ENCODE measurements at regions not wholly inside any gene's neighbourhood (a gene's known extent, or its start where the extent isn't known, plus 50 kb on each side); places are given as distances from the start of the nearest gene placed in this dataset.

DNA sequence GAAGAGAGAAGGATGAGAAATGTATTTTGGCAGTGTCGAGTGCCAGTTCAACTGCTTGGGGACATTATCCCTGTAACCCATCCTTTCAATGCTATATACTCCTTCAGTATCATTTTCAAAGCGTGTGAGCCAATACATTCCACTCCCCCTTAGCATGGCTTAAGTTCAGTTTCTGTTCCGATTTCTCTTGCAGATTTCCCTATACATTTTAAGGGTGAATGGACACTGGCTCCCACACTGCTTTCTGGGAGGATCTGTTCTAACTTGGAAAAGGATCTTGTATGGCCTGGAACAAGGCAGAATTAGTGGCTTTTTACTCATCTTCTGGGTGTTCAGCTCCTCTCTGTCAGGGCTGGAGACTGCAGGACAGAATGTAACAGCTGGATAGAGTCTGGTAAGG, 333.8 kb downstream of the HAPSTR1 start:
- DNase-seq = no peak

DNA sequence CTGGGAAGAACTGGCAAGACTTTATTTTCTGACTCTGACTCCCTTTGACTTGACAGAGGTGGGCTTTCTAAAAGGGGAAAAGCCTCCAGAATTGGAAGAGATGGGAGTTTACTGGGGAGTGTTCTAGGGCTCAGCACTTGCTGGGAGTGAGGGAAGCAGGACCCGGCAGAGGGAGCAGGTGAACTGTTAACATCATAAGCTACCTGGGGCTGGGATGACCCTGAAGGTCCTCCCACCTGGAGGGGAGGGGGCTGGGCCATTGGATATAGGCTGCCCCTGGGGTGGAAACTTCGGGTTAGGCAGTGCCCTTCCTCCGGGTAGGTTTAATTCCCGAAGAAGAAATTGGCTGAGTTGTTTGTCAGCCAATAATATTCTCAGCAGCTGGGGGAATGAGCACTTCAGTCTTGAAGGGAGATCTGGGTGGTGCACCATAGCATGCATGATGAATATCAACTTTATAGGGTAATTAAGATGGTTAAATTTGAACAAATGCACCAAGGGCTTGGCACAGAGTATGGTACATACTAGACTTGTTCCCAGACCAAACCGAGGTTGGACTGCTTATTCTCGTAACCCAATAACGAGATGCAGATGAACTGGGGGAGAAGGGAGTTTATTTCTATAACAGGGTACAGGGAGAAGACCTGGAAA, 337.0 kb downstream of the HAPSTR1 start:
- no peak for DNase-seq

DNA sequence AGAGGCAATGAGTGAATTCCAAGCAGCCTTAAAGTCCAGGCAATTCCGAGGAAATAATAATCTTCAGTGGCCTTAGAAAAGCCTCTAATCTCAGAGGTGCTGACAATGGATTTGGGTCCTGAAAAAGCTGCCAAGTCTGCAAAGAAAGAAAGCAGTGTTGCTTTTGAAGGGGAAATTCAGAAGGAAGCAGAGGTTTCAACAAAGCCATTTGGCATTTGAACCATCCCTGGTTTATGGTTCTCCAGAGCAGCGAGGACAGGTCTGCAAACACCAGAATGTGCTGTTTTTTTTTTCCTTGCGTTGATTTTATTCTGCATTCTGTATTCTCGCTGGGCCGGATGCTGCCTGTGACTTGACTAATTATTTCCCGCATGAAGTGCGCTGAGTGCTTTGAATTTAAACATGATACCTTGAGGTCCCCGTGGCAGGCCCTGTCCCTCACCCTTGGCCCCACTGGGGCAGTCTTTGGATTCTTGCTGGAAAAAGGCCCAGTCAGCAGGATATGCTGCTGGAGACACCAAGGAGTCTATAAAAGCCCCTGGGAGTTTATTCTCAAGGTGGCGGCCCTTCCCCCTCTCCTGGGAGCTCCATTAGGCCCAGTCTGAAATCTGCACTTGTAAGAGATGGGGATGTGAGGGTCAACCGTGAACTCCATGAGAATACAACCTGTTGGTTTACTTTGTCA, 338.3 kb downstream of the HAPSTR1 start:
- DNase-seq = no peak

DNA sequence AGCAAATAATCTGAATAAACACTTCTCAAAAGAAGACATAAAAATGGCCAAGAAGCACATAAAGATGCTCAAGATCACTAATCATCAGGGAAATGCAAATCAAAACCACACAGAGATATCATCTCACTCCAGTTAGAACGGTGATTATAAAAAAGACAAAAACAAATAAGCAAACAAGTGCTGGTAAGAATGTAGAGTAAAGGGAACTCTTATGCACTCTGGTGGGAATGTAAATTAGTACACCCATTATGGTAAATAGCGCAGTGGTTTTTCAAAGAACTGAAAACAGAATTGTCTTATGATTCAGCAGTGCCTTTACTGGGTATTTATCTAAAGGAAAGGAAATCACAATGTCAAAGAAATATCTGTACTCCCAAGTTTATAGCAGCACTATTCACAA, 343.2 kb downstream of the HAPSTR1 start:
- no peak for DNase-seq

DNA sequence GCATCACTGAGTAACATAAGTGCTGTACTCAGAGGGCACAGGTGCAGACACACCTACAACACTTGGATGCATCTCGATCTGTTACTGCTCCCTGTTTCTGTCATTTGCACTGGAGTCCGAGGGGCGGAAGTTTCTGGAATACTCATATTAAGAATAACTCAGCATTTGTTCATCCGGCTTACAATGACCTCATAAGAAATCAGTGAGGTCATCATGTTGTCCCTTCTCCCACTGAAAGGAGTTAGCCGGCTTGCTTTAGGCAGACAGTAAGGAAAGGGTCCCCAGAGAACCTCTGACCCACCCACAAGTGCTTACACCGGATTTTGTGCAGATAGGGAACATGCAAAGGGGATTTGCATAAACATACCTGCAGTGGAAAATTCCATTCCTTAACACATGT, 344.7 kb downstream of the HAPSTR1 start:
- DNase-seq = no peak

DNA sequence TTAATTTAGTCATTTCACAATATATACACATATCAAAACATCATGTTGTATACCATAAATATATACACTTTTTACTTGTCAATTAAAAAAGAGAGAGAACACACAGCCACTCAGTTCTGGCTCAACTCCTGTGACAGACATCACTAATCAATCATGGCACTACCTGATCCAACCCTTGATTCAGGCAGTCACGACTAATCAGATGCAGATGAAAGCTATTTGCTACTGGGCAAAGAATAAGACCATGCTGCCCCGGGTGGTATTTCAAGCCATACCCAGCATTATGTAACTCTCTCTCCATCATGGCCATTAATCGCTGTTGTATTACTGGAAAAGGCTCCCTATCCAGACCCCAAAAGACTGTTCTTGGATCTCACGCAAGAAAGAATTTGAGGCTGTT, 345.7 kb downstream of the HAPSTR1 start:
- DNase-seq = no peak

DNA sequence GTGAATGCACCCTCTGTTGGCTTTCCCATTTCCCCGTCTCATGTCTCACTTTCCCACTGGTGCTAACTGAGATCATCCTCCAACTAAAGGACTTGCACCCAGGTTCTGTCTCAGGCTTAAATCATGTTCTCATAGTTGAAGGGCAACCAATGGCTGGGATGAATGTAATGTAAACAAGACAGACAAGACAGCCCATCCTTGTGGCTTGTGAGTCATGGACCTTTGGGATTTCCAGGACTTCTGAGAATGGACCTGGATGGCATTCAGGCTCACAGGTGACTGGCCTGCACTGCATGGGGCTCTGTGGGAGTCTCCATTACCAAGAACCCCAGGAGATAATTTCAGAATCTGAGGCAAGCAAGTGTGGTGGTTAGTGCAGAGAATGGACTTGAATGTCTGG, 347.5 kb downstream of the HAPSTR1 start:
- DNase-seq = no peak

DNA sequence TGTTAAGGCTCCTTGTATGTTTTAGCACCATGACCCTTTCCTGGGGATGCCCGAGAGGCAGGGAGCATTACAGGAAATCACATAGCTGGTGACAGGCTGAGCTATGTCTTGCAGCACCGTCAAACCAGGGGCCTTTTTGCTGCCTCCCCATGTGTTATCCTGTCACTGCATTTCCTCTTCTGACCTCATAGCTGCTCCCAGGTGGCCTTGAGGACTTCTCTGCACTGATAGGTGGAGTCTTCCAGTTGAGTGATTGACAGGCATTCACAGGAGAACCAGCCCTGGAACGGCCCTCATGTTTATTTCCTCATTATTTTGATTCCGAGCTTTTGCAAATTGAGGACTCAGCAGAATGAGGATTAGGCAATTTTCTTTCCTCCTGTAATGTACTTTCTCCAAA, 349.6 kb downstream of the HAPSTR1 start:
- DNase-seq = no peak

DNA sequence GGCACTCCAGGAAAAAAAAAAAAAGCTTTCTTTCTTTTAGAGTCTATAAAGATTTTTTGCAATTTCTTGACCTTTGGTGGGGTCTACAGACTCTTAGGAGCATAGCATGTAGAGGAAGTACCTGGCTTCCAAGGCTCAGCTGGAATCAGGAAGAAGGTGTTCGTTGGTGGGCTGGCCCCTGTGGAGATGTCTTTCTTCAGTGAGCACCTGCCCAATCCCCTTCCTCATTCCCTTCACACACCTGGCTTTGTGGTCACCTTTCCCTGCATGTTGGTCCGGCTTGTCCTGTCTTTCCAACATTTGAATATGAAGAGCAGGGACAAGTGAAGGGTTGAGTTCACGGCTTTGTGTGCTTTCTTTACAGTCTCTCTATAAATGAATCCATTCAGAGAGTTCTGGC, 352.4 kb downstream of the HAPSTR1 start:
- DNase-seq = no peak

DNA sequence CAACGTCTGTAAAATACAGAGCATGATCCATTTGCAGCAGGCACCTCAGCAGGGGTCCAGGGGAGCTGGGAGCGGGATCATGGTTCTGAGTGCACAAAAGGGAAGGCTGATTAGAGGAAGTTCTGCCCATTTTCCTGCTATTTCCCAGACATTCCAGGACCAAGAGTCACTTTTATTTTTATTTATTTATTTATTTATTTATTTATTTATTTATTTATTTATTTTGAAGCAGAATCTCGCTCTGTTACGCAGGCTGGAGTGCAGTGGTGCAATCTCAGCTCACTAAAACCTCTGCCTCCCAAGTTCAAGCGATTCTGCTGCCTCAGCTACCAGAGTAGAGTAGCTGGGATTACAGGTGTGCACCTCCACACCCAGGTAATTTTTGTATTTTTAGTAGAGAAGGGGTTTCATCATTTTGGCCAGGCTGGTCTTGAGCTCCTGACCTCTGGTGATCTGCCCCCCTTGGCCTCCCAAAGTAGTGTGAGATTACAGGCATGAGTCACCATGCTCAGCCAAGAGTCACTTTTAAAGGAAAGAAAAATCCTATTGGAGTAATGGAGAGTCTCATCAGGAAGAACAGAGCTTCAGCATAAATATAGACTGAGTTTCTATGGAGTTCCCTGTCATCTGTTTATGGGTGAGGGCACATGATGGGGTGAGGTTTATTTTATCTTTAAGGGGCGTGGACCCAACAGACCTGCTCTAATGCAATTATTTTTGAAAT, 355.2 kb downstream of the HAPSTR1 start:
- no peak for DNase-seq

DNA sequence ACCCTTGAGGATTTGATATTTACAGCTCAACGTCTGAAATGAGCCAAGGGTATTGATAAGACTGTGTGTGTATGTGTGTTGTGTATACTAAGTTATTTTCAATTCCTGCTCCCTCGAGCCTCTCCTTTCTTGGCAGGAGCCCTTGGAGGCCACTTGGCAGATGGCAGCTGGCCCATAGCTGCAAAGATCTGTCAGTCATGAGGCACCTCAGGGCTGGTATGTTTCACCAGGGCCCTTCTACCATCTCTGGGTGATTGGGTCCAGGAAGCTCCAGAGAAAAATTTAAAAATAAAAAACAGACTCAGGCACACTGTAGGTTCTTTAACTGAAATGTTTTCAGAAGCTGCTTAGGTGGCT, 355.7 kb downstream of the HAPSTR1 start:
- DNase-seq = peak; percentile 29

DNA sequence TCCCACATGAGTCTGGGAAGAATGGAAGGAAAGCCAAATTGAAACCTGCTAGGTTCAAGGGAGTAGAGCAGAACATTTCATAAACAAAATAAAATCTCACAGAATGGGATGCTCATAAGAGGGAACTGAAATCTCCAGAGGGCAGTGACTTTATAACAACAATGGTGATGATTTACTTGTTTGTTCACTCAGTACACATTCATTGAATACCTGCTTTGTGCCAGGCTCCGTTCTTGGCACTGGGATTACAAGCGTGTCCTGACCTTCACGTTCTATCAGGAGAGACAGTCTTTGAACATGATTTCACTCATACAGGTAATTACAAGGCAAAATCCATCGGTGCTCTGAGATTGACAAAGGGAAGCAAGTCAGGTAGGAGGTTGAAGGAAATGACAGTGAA, 356.3 kb downstream of the HAPSTR1 start:
- DNase-seq = no peak

DNA sequence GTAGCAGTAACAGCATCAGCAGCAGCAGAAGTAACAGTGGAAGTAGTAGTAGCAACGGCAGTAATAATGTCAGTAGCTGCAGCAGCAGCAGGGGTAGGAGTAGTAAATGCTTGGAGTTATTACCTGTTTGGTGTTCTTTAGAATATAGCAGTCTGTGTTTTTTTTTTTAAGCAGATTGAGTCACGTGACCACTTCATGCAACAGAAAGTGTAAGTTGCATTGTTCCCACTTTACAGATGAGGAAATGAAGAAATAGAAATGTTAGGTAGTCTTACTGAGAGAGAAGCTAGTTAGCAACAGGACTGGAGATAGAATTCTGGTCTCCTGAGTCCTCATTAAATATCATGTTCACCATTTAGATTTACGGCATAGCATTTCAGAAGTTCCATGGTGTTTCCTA, 358.2 kb downstream of the HAPSTR1 start:
- no peak for DNase-seq

DNA sequence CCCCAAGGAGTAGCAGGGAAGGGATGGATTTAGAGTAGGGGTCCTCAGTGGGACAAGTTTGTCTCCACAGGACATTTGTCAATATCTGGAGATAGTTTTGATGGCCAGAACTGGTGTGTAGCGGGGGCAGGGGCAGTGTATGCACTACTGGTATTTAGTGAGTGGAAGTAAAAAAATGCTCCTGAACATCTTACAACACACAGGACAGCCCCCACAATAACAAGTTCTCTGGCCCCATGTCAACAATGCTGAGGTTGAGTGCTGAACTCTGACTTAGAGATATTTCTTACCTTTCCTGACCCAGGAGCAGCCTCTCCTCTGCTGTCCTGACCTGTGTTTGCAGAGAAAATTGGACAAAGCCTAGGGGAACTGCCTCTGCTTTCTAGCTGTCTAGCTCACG, 365.8 kb downstream of the HAPSTR1 start:
- no peak for DNase-seq

DNA sequence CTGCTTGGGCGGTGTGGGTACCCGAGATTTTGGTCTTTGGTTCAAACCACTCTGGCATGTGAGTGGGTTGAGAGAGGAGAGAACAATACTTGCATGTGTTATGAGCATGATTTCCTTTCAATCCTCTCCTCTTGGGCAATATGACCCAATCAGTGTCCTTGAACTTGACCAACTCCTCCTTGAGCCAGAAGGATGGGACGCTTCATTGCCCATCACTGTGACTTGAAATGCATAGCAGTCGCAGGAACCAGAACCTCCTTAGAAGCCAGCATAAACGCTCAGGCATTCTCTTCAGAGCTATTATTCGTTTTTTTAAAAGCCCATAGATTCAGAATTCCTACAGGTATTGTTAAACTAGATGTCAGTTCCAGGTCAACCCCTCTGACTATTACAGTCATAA, 367.4 kb downstream of the HAPSTR1 start:
- peak; percentile 72 for DNase-seq

DNA sequence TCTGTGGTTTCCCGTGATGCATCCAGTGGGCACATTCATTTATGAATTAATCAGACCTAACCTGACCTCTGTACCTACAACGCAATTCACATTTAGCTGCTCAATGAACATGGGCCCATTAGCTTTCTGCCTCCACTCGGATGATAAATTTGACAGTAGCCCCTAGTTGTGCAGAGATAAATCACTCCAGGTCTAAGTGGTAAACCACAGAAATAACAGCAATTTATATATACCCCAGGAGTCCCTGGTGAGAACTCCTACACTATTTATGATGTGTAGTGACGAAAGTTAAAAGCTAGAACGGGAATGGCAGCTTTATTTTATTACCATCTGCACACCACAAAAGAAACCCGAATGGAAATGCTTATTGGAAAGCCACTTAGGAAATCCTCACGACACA, 371.5 kb downstream of the HAPSTR1 start:
- no peak for DNase-seq

DNA sequence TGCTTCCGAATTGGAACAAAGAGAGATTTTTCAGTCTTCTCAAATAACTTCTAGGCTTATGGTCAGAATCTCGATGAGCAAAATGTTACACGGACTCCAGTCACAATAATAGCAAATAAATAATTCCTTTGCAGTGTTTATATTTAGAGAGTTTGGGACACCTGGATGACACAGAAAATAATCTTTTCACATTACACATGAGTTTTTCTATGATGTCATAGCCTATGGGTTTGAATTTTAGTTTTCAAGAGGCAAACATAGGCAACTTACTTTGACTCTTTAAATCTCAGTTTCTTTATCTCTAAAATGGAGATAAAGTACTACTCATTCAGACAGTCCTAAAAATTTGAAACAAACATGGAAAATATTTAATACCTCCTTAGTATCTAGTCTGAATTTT, 372.0 kb downstream of the HAPSTR1 start:
- no peak for DNase-seq

DNA sequence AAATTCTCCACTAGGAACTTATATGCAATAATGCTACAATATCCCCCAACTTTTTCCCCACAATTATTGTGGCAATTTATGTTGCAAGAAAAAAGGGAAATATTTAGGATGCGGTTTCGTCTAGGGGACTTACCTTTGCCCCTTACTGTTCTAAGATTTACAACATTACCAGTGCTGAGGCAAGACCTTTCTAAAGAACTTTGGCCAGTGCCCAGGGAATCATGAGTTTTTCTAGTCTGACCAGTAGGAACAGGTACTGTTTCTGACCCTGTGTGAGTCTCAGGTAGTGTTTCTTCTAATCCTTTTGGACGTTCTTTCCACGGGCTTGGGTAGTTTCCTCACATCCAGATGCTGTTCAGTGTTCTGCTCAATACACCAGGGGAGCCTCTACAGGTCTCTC, 373.7 kb downstream of the HAPSTR1 start:
- no peak for DNase-seq

DNA sequence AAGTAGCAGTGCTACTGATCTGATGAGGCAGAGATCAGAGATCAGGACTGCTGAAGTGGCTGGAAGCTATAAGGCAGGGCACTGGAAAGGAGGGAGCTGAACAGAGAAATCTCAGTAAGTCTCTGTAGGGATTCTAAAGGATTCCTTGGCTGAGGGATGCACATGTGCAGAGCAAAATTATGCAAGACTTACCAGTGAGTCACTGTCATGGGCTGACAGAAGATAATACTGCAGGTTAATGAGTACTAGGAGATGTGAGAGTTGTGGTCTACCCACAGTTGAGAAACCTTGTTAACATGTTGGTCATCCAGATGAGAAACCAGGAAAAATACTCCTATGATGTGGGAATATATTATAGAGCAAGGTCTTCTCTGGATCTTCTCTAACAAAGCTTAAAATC, 378.1 kb downstream of the HAPSTR1 start:
- DNase-seq = no peak

DNA sequence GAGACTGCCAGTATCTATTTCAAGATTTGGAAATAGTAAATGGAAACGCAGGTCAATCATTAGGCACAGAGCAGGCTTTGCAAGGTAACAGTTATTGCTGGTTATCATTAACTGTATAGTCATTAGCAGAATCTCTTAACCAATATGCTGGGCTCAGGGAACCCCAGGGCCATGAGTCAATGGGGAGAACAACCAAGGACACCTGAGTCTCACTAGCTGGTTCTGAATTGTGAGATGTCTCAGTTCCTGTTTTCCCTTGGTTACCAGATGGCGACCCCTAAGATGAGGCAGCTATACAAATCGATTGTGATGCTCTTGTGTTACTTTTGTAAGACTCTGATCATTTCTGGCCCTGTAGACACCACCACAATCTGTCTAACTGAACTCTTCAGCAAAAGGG, 385.3 kb downstream of the HAPSTR1 start:
- no peak for DNase-seq

DNA sequence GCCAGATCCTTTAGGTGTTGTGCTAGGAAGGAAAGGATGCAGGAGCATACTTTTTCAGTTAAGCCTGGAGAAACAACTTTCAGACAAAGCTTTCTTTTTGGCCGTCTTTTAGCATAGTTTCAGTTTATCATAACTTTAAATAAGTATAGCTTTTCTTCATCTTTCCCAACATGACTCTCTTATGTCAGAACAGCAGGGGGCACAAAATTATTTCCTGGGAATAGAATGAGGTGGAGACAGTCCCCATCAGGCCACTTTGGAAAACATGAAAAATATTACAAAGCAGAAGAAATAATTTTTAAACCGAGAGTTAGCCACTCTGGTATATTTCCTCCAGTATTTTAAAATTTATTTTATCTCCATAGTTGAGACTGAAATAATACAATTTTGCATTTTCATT, 387.6 kb downstream of the HAPSTR1 start:
- no peak for DNase-seq

DNA sequence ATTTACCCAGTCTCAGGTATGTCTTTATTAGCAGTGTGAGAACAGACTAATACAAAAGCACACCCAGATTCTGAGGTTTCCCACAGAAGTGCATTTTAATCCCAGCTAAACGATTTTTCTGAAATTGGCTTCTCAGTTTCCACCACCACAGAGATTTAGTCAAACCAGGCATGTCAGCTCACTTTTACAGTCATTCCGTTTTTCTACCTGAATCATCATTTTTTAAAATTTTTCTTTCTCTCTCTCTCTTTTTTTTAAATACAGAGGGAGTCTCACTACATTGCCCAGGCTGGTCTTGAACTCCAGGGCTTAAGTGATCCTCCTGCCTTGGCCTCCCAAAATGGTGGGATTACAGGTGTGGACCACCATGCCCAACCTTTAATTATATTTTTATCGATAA, 389.1 kb downstream of the HAPSTR1 start:
- DNase-seq = no peak

DNA sequence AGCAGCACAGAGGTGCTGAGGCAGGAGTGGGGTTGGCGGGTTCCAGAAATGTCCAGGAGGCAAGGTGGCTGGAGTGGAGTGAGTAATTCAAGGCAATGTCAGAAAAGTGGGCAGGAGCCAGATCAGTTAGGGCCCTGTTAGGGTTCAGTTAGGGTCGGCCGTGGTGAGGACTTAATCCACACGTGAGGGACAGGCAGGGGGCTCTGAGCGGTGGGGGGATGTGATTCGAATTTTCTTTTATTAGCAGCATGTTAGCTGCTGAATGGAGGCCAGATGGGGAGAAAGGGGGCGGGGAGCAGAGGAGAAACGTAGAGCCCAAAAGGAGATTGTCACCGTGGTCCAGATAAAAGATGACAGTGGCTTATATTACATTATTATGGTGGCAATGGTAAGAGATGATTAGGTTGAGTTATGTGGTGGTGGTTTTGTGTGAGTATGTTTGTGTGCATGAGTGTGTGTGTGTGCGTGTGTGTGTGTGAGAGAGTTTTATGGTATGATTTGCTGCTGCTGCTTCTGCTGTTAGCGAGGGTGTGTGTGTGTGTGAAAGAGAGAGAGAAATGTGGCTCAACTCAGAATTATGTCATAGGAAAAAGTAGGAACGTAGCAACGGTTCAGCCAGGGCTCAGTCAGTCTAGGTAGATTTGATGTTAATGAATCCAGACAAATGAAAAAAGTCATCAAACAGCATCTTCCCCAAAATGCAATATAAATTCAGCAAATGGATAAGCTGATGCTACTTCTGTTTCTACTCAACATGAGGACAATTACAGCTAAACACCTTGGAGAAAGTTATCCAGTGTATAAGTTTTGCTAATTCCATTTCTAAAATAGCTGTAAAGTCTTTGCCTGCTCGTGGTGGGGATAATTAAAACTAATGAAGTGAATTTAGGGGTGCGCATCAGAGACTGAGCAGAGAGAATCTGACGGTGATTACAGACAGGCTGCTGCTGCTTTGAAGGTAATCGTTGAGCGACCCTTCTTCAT, 390.6 kb downstream of the HAPSTR1 start:
- DNase-seq = no peak
